AG04450 (cell line): ENCODE measurements at regions not wholly inside any gene's neighbourhood (a gene's known extent, or its start where the extent isn't known, plus 50 kb on each side); places are given as distances from the start of the nearest gene placed in this dataset.

ENCODE experiments used
- CTCF ChIA-PET: fragments of 300-600, 350-600 bp; formaldehyde crosslinking; extraction: SDS; loops from one replicate; lab custom pipeline; 2022; ENCODE audit warnings: antibody characterized with exemption, inconsistent platforms; lab: Charles Lee
- POLR2A ChIA-PET: fragments of 350-600 bp; formaldehyde crosslinking; extraction: SDS; loops from one replicate; lab custom pipeline; 2021; ENCODE audit warnings: antibody characterized with exemption, inconsistent platforms; lab: Yijun Ruan, JAX
- DNase-seq: peaks from one replicate; pipeline ENCODE4 v3.0.0-alpha.2; 2011; ENCODE audit warnings: low read depth, low spot score
- H3K27ac ChIP-seq: one replicate; pipeline ENCODE4 v1.5.1; 2012; ENCODE audit warnings: low read depth, low read length, control low read depth
- H3K27me3 ChIP-seq: one replicate; pipeline ENCODE4 v1.6.0; 2012; ENCODE audit warnings: low read length; ENCODE audit not compliant: control insufficient read depth, insufficient read depth
- H3K4me3 ChIP-seq: 2 replicates; pipeline ENCODE4 v1.5.1; 2011; ENCODE audit warnings: mild to moderate bottlenecking, low read depth, low read length, control low read depth
- H3K9me3 ChIP-seq: 2 replicates; pipeline ENCODE4 v1.5.1; 2012; ENCODE audit warnings: low read length; ENCODE audit not compliant: control insufficient read depth, insufficient read depth
- CTCF ChIP-seq: IDR thresholded peaks from 2 replicates; pipeline ENCODE4 v1.5.1; 2011; ENCODE audit warnings: low read depth, low read length, control low read depth, inconsistent platforms

- POLR2A ChIA-PET, result interaction anchor here (0.7 kb wide), 1 partner anchor 27 kb away, joined by 4 read pairs; no protein-coding TSS in a partner anchor
- H3K27me3 ChIP-seq, result no peaks in the 10 kb centered on the region
- TF ChIP-seq CTCF, result no peak
These were observed 127.7 kb upstream of the MYOCD start for GRCh38 chr17:12538003-12538402.

DNA sequence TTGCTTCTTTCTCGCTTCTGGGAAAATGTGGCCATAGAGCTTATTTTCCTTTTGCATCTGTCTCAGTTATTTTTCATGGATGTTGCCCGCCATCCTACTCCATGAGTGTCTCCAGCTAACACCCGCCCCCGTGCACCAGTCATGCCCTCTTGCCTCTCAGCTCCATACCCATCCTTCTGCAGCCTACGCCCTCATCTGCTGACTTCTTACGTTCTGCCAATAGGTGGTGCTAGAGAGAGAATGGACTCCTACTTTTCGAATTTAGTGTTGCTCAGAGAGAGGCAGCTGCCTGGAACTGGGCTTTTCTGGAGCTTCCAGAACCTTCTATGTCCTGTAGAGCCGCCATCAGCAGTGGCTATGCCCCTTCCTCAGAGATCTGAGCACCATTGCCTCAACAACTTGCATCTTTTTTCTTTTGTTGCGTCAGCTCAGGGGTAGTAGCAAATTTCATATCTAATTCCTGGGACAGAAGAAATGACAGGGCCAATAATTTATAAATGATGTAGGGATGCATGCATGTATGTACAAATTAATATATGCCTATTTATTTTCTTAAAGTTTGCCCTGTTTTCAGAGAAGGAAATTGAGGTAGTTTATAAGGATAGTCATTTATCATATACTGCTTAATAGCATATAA, 119.7 kb upstream of the MYOCD start:
- peak; percentile 87 for TF ChIP-seq CTCF
- no peak for DNase-seq
- POLR2A ChIA-PET, result interaction anchor here (0.5 to 0.8 kb wide), 3 partner anchors 119 to 526 kb away, joined by 3 to 5 read pairs (median 3); partner anchors contain the start of genes MAP2K4 and MYOCD
- Histone ChIP-seq H3K4me3 (no peak overlapping the region), H3K27me3 (no peaks in the 10 kb centered on the region), H3K27ac (no peak overlapping the region), H3K9me3 (no peaks in the 10 kb centered on the region; the same call in 1 of the 2 replicates)
- CTCF ChIA-PET, result interaction anchor here (0.5 to 4.2 kb wide), 83 partner anchors 8 to 1752 kb away, joined by 3 to 74 read pairs (median 4); partner anchors contain the start of gene MYOCD

More at GRCh38 chr17:12538003-12538402, 127.7 kb upstream of the MYOCD start:
- CTCF ChIA-PET, result interaction anchor here (0.8 to 1.4 kb wide), 2 partner anchors 8 to 28 kb away, joined by 3 to 6 read pairs; no protein-coding TSS in a partner anchor
- Histone ChIP-seq H3K27ac (no peak overlapping the region), H3K9me3 (no peaks in the 10 kb centered on the region; the same call in 1 of the 2 replicates), H3K4me3 (no peak overlapping the region)
- DNase-seq, result no peak

DNA sequence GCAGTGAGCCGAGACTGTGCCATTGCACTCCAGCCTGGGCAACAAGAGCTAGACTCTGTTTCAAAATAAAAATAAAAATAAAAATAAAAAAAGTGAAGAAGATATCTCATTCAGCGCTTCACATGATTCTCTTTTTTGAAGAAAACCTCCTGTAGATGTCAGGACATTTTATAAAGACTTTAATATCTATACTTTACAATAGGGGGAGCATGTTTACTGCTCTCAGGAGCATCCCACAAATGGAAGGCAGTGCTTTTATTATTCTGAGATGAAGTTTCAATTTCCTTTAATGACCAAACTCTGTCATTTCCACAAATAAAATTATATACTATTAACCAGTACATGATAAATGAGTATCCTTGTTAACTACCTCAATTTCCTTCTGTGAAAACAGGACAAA, 118.7 kb upstream of the MYOCD start:
- H3K4me3 ChIP-seq, result no peak overlapping the region
- H3K27me3 ChIP-seq, result no peaks in the 10 kb centered on the region
- TF ChIP-seq CTCF, result peak; percentile 40
- H3K9me3 ChIP-seq, result no peaks in the 10 kb centered on the region; the same call in 1 of the 2 replicates
- H3K27ac ChIP-seq, result no peak overlapping the region
- ChIA-PET POLR2A (interaction anchor here (0.7 kb wide), 1 partner anchor 112 kb away, joined by 3 read pairs; no protein-coding TSS in a partner anchor), CTCF (interaction anchor here (1.3 to 4.2 kb wide), 7 partner anchors 12 to 195 kb away, joined by 3 to 74 read pairs (median 15); partner anchors contain the start of gene MYOCD)
- no peak for DNase-seq

DNA sequence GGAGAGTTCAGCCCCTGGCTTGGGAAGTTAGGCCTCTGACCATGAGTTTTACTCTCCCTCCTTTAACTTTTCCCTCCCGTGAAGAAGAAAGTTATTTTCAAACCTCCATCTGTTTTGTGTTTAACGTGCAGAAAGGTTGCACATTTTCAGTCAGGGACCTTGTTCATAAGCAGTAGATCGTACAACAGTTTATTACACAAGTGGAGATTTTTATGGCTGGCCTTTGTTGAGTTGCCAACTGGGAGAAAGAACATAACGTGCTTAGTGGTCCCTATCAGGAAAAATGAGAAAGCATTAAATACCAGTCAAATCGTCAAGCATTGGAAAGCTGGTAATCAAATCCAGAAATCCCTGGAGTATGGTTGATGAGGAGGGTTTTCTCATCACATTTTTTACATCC, 117.9 kb upstream of the MYOCD start:
- H3K9me3 ChIP-seq, result no peaks in the 10 kb centered on the region; the same call in 1 of the 2 replicates
- ChIA-PET POLR2A (interaction anchor here (0.7 kb wide), 1 partner anchor 111 kb away, joined by 3 read pairs; no protein-coding TSS in a partner anchor), CTCF (interaction anchor here (1.1 to 4.2 kb wide), 3 partner anchors 19 to 194 kb away, joined by 3 to 74 read pairs (median 6); partner anchors contain the start of gene MYOCD)
- no peak overlapping the region for H3K4me3 ChIP-seq
- DNase-seq, result no peak
- H3K27me3 ChIP-seq, result no peaks in the 10 kb centered on the region
- no peak overlapping the region for H3K27ac ChIP-seq
- no peak for TF ChIP-seq CTCF

- TF ChIP-seq CTCF, result no peak
- no peak overlapping the region for H3K4me3 ChIP-seq
- CTCF ChIA-PET, result interaction anchor here (1.0 to 2.1 kb wide), 4 partner anchors 19 to 194 kb away, joined by 3 to 15 read pairs (median 4); partner anchors contain the start of gene MYOCD
- POLR2A ChIA-PET, result no interaction called here
- H3K9me3 ChIP-seq, result no peaks in the 10 kb centered on the region; the same call in 1 of the 2 replicates
- H3K27ac ChIP-seq, result no peak overlapping the region
- no peak for DNase-seq
- no peaks in the 10 kb centered on the region for H3K27me3 ChIP-seq
These were observed 117.1 kb upstream of the MYOCD start for GRCh38 chr17:12548558-12548957.
